H9 (cell line): ENCODE measurements at regions not wholly inside any gene's neighbourhood (a gene's known extent, or its start where the extent isn't known, plus 50 kb on each side); places are given as distances from the start of the nearest gene placed in this dataset.

Source experiments
- DNase-seq: peaks from one replicate; pipeline ENCODE4 v3.0.0-alpha.2; 2017
- H2AFZ ChIP-seq: one replicate; pipeline ENCODE4 v1.6.1; 2013; ENCODE audit warnings: mild to moderate bottlenecking, low read length, control low read depth, moderate library complexity
- H2AK5ac ChIP-seq: 2 replicates; pipeline ENCODE4 v1.6.1; 2013; ENCODE audit warnings: low read length, control low read depth, mixed read lengths; ENCODE audit not compliant: insufficient read length
- H2BK120ac ChIP-seq: one replicate; pipeline ENCODE4 v1.6.1; 2013; ENCODE audit warnings: low read depth, mild to moderate bottlenecking, low read length, control low read depth, inconsistent platforms; ENCODE audit not compliant: poor library complexity, severe bottlenecking
- H2BK12ac ChIP-seq: 2 replicates; pipeline ENCODE4 v1.6.1; 2013; ENCODE audit warnings: low read length, control low read depth, mixed read lengths, low read depth; ENCODE audit not compliant: insufficient read length
- H2BK15ac ChIP-seq: 2 replicates; pipeline ENCODE4 v1.6.1; 2013; ENCODE audit warnings: low read depth, low read length, control low read depth
- H2BK20ac ChIP-seq: one replicate; pipeline ENCODE4 v1.6.1; 2013; ENCODE audit warnings: low read depth, mild to moderate bottlenecking, low read length, control low read depth, inconsistent platforms; ENCODE audit not compliant: poor library complexity, severe bottlenecking
- H2BK5ac ChIP-seq: 2 replicates; pipeline ENCODE4 v1.6.1; 2013; ENCODE audit warnings: low read length, control low read depth, mixed read lengths; ENCODE audit not compliant: insufficient read length
- H3K14ac ChIP-seq: 2 replicates; pipeline ENCODE4 v1.6.1; 2013; ENCODE audit warnings: low read length, control low read depth; ENCODE audit not compliant: insufficient read depth
- H3K18ac ChIP-seq: 2 replicates; pipeline ENCODE4 v1.6.1; 2013; ENCODE audit warnings: low read depth, mild to moderate bottlenecking, mixed read lengths, low read length, control low read depth; ENCODE audit not compliant: insufficient read length
- H3K23ac ChIP-seq: 2 replicates; pipeline ENCODE4 v1.6.1; 2013; ENCODE audit warnings: low read length, control low read depth, mixed read lengths, low read depth; ENCODE audit not compliant: insufficient read length
- H3K23me2 ChIP-seq: 2 replicates; pipeline ENCODE4 v1.6.1; 2013; ENCODE audit warnings: low read depth, mild to moderate bottlenecking, mixed read lengths, low read length, control low read depth; ENCODE audit not compliant: insufficient read length, poor library complexity, severe bottlenecking
- H3K27ac ChIP-seq: 2 replicates; pipeline ENCODE4 v1.5.1; 2013; ENCODE audit warnings: low read length, control low read depth, mixed read lengths, low read depth; ENCODE audit not compliant: insufficient read length
- H3K27me3 ChIP-seq: 2 replicates; pipeline ENCODE4 v1.6.1; 2013; ENCODE audit warnings: low read length, control low read depth, inconsistent platforms; ENCODE audit not compliant: insufficient read depth
- H3K4ac ChIP-seq: 2 replicates; pipeline ENCODE4 v1.6.1; 2013; ENCODE audit warnings: low read depth, mild to moderate bottlenecking, control low read depth, inconsistent platforms, low read length, moderate library complexity
- H3K4me1 ChIP-seq: 2 replicates; pipeline ENCODE4 v1.6.1; 2013; ENCODE audit warnings: low read length, control low read depth, inconsistent platforms; ENCODE audit not compliant: insufficient read depth
- H3K4me2 ChIP-seq: 2 replicates; pipeline ENCODE4 v1.6.1; 2013; ENCODE audit warnings: low read length, control low read depth, mixed read lengths; ENCODE audit not compliant: insufficient read length, insufficient read depth
- H3K56ac ChIP-seq: 2 replicates; pipeline ENCODE4 v1.6.1; 2013; ENCODE audit warnings: low read depth, mild to moderate bottlenecking, mixed read lengths, low read length, control low read depth; ENCODE audit not compliant: insufficient read length
- H3K79me1 ChIP-seq: 2 replicates; pipeline ENCODE4 v1.6.1; 2013; ENCODE audit warnings: low read depth, mild to moderate bottlenecking, moderate library complexity, low read length, control low read depth, inconsistent platforms; ENCODE audit not compliant: insufficient read depth, poor library complexity, severe bottlenecking
- H3K79me2 ChIP-seq: 2 replicates; pipeline ENCODE4 v1.6.1; 2013; ENCODE audit warnings: low read length, control low read depth, inconsistent platforms; ENCODE audit not compliant: insufficient read depth
- H3K9ac ChIP-seq: 2 replicates; pipeline ENCODE4 v1.6.1; 2013; ENCODE audit warnings: low read length, control low read depth, mixed read lengths; ENCODE audit not compliant: insufficient read length; ENCODE audit errors: extremely low read depth
- H3K9me3 ChIP-seq: one replicate; pipeline ENCODE4 v1.6.1; 2013; ENCODE audit warnings: low read depth, low read length, inconsistent platforms; ENCODE audit not compliant: control insufficient read depth
- H3T11ph ChIP-seq: one replicate; pipeline ENCODE4 v1.6.1; 2013; ENCODE audit warnings: mild to moderate bottlenecking, low read length, control low read depth, inconsistent platforms
- H4K20me1 ChIP-seq: one replicate; pipeline ENCODE4 v1.6.1; 2013; ENCODE audit not compliant: control insufficient read depth, insufficient read length, insufficient read depth
- H4K5ac ChIP-seq: 2 replicates; pipeline ENCODE4 v1.6.1; 2013; ENCODE audit warnings: low read depth, mild to moderate bottlenecking, mixed read lengths, low read length, control low read depth; ENCODE audit not compliant: insufficient read length
- H4K8ac ChIP-seq: replicated peaks from 2 replicates; pipeline ENCODE4 v1.6.1; 2013; ENCODE audit warnings: low read length, control low read depth, mixed read lengths, low read depth; ENCODE audit not compliant: insufficient read length
- H4K91ac ChIP-seq: 2 replicates; pipeline ENCODE4 v1.6.1; 2013; ENCODE audit warnings: low read depth, mild to moderate bottlenecking, moderate library complexity, mixed read lengths, low read length, control low read depth; ENCODE audit not compliant: insufficient read length
- H3K27ac Mint-ChIP-seq, 3 experiments: 2 replicates in 2 of 3; 3 replicates in 1 of 3; pipeline ENCODE4 v1.8.0; 2020 to 2021; ENCODE audit warnings: mixed read lengths in 3 of 3, mild to moderate bottlenecking in 1 of 3, moderate library complexity in 1 of 3
- H3K27me3 Mint-ChIP-seq: 2 replicates; pipeline ENCODE4 v1.8.0; 2021; ENCODE audit warnings: low read depth, mild to moderate bottlenecking, moderate library complexity, mixed read lengths
- H3K36me3 Mint-ChIP-seq, 3 experiments: 2 replicates in 2 of 3; 3 replicates in 1 of 3; pipeline ENCODE4 v1.8.0; 2020 to 2021; ENCODE audit warnings: low read depth in 3 of 3, mixed read lengths in 3 of 3; ENCODE audit not compliant: insufficient read depth in 1 of 3
- H3K4me1 Mint-ChIP-seq, 2 experiments: 2 replicates each; pipeline ENCODE4 v1.8.0; 2020; ENCODE audit warnings: mixed read lengths in 2 of 2
- H3K4me3 Mint-ChIP-seq, 2 experiments: 2 replicates in 1 of 2; 3 replicates in 1 of 2; pipeline ENCODE4 v1.8.0; 2020 to 2021; ENCODE audit warnings: mild to moderate bottlenecking in 2 of 2, mixed read lengths in 2 of 2, moderate library complexity in 1 of 2
- H3K9me3 Mint-ChIP-seq, 2 experiments: 2 replicates in 1 of 2; 3 replicates in 1 of 2; pipeline ENCODE4 v1.8.0; 2020; ENCODE audit warnings: mild to moderate bottlenecking in 2 of 2, mixed read lengths in 2 of 2, moderate library complexity in 1 of 2
- CTCF ChIP-seq: fragments of 200-600 bp; sonication (generic); conservative IDR thresholded peaks from 3 replicates; pipeline ENCODE4 v1.8.0; 2021; ENCODE audit warnings: antibody characterized with exemption, mild to moderate bottlenecking
- WGBS: extraction: QIAGEN DNeasy Blood & Tissue Kit; methylation state at CpG from one replicate; pipeline ENCODE4 v1.1.7; 2013; ENCODE audit warnings: missing lambda C conversion rate, low lambda C conversion rate, mixed read lengths; ENCODE audit not compliant: insufficient read length; ENCODE audit errors: extremely low coverage; 5-methylcytosine and 5-hydroxymethylcytosine counted together

- Histone ChIP-seq H2BK15ac (no peak overlapping the region), H4K20me1 (no peaks in the 10 kb centered on the region), H2BK20ac (no peak overlapping the region), H3T11ph (no peak overlapping the region), H3K18ac (no peak overlapping the region), H3K27me3 (no peaks in the 10 kb centered on the region), H3K23ac (no peak overlapping the region), H3K9ac (no peak overlapping the region), H4K91ac (no peak overlapping the region), H3K27ac (no peak overlapping the region), H3K14ac (no peak overlapping the region), H4K5ac (no peak overlapping the region), H3K4me2 (no peak overlapping the region), H2AK5ac (no peak overlapping the region), H2AFZ (no peak overlapping the region), H3K9me3 (no peaks in the 10 kb centered on the region), H3K56ac (no peak overlapping the region), H2BK12ac (no peak overlapping the region), H3K79me2 (no peaks in the 10 kb centered on the region), H3K23me2 (no peaks in the 10 kb centered on the region), H4K8ac (no peak overlapping the region), H2BK120ac (no peak overlapping the region), H3K4me1 (no peaks in the 10 kb centered on the region), H2BK5ac (no peak overlapping the region), H3K79me1 (no peaks in the 10 kb centered on the region), H3K4ac (no peak overlapping the region)
- Mint-ChIP-seq H3K36me3 (no peaks in the 10 kb centered on the region), H3K4me1 (no peaks in the 10 kb centered on the region), H3K4me3 (no peak overlapping the region), H3K9me3 (no peaks in the 10 kb centered on the region), H3K27ac (no peak overlapping the region), H3K27me3 (no peaks in the 10 kb centered on the region; the same call in 1 of the 2 replicates)
- no peak for TF ChIP-seq CTCF
- no CpG with 5 or more reads among the region's 2 CpGs for WGBS
- no peak for DNase-seq
Observed at GRCh38 chr13:44860454-44860853, 128.8 kb downstream of the NUFIP1 start.
